Endothelial cell (in vitro differentiated cells): ENCODE measurements at regions not wholly inside any gene's neighbourhood (a gene's known extent, or its start where the extent isn't known, plus 50 kb on each side); places are given as distances from the start of the nearest gene placed in this dataset.
A peak's percentile ranks its signal among the peaks of the same experiment; 100 is the strongest.
"Not testable (repeated sequence)": the region's sequence is repeated elsewhere in the genome, so short reads cannot be mapped to it uniquely, and the experiment has no call there.

Experiments used
- DNase-seq: peaks from one replicate; pipeline ENCODE4 v3.0.0; 2021; ENCODE audit warnings: low spot score
- H3K27ac Mint-ChIP-seq: one replicate; pipeline ENCODE4 v1.8.0; 2021; ENCODE audit warnings: mixed read lengths, inconsistent platforms; ENCODE audit not compliant: unreplicated experiment
- H3K27me3 Mint-ChIP-seq: one replicate; pipeline ENCODE4 v1.8.0; 2021; ENCODE audit warnings: mild to moderate bottlenecking, moderate library complexity, mixed read lengths, inconsistent platforms; ENCODE audit not compliant: unreplicated experiment
- H3K36me3 Mint-ChIP-seq: one replicate; pipeline ENCODE4 v1.8.0; 2021; ENCODE audit warnings: mild to moderate bottlenecking, low read depth, mixed read lengths, inconsistent platforms; ENCODE audit not compliant: unreplicated experiment
- H3K4me1 Mint-ChIP-seq: one replicate; pipeline ENCODE4 v1.8.0; 2021; ENCODE audit warnings: mild to moderate bottlenecking, mixed read lengths, inconsistent platforms; ENCODE audit not compliant: unreplicated experiment
- H3K4me3 Mint-ChIP-seq: one replicate; pipeline ENCODE4 v1.8.0; 2021; ENCODE audit warnings: mild to moderate bottlenecking, mixed read lengths, inconsistent platforms; ENCODE audit not compliant: unreplicated experiment
- H3K9me3 Mint-ChIP-seq: one replicate; pipeline ENCODE4 v1.8.0; 2021; ENCODE audit warnings: mixed read lengths, inconsistent platforms; ENCODE audit not compliant: unreplicated experiment
- TF ChIP-seq, protein P1 (sequence below): fragments of 200-600 bp; sonication (generic); IDR thresholded peaks from one replicate; pipeline ENCODE4 v1.5.0; 2021; ENCODE audit warnings: antibody characterized with exemption; ENCODE audit not compliant: unreplicated experiment

- DNase-seq = no peak
- no peak overlapping the region for H3K27ac Mint-ChIP-seq
- peaks cover 1% of the 10 kb centered on the region for H3K27me3 Mint-ChIP-seq
- H3K4me1 Mint-ChIP-seq = peaks cover 18% of the 10 kb centered on the region
- H3K4me3 Mint-ChIP-seq = no peak overlapping the region
- H3K9me3 Mint-ChIP-seq = no peaks in the 10 kb centered on the region
- H3K36me3 Mint-ChIP-seq = no peaks in the 10 kb centered on the region
- TF ChIP-seq, protein P1, sequence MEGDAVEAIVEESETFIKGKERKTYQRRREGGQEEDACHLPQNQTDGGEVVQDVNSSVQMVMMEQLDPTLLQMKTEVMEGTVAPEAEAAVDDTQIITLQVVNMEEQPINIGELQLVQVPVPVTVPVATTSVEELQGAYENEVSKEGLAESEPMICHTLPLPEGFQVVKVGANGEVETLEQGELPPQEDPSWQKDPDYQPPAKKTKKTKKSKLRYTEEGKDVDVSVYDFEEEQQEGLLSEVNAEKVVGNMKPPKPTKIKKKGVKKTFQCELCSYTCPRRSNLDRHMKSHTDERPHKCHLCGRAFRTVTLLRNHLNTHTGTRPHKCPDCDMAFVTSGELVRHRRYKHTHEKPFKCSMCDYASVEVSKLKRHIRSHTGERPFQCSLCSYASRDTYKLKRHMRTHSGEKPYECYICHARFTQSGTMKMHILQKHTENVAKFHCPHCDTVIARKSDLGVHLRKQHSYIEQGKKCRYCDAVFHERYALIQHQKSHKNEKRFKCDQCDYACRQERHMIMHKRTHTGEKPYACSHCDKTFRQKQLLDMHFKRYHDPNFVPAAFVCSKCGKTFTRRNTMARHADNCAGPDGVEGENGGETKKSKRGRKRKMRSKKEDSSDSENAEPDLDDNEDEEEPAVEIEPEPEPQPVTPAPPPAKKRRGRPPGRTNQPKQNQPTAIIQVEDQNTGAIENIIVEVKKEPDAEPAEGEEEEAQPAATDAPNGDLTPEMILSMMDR = no peak
Measured at GRCh38 chr18:46224181-46224775, 120.1 kb downstream of the HAUS1 start.

DNA sequence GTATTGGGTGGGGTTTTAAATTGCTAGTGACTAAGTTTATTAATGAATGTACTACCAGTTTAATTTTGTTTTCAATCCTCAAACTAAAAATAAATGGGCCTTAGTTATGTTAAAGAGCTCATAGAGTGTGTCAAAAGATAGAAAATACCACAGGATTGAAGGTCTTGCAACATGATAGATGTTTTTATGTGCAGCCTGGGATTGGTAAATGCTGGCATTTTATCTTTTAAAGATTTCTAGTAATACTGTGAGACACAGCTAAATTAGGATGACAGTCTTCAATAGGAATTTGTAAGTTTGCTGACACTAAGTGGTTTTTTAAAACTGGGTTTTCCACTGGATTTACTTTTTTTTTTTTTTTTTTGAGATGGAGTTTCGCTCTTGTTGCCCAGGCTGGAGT, 122.3 kb downstream of the HAUS1 start:
- TF ChIP-seq, protein P1 = no peak
- Mint-ChIP-seq H3K27me3 (peaks cover 3% of the 10 kb centered on the region), H3K36me3 (no peaks in the 10 kb centered on the region), H3K4me3 (no peak overlapping the region), H3K27ac (no peak overlapping the region), H3K9me3 (no peaks in the 10 kb centered on the region), H3K4me1 (peaks cover 18% of the 10 kb centered on the region)
- DNase-seq = no peak

DNA sequence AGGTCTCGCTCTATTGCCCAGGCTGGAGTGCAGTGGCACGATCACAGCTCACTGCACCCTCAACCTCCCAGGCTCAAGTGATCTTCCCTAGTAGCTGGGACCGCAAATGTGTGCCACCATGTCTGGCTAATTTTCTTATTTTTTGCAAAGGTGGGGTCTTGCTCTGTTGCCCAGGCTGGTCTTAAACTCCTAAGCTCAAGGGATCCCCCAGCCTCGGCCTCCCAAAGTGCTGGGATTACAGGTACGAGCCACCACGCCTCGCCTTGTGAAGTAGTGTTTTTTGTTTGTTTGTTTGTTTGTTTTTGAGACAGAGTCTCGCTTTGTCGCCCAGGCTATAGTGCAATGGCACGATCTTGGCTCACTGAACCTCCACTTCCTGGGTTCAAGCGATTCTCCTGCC, 125.5 kb downstream of the HAUS1 start:
- H3K36me3 Mint-ChIP-seq, H3K4me3 Mint-ChIP-seq, H3K4me1 Mint-ChIP-seq, H3K27me3 Mint-ChIP-seq, DNase-seq, H3K27ac Mint-ChIP-seq, H3K9me3 Mint-ChIP-seq: not testable (repeated sequence)

- TF ChIP-seq, protein P1 = no peak
- Mint-ChIP-seq H3K9me3 (no peaks in the 10 kb centered on the region), H3K27me3 (no peaks in the 10 kb centered on the region), H3K36me3 (no peaks in the 10 kb centered on the region), H3K4me3 (no peak overlapping the region), H3K27ac (no peak overlapping the region), H3K4me1 (peaks cover 13% of the 10 kb centered on the region)
- no peak for DNase-seq
Measured at GRCh38 chr18:46236156-46236555, 132.0 kb downstream of the HAUS1 start.

DNA sequence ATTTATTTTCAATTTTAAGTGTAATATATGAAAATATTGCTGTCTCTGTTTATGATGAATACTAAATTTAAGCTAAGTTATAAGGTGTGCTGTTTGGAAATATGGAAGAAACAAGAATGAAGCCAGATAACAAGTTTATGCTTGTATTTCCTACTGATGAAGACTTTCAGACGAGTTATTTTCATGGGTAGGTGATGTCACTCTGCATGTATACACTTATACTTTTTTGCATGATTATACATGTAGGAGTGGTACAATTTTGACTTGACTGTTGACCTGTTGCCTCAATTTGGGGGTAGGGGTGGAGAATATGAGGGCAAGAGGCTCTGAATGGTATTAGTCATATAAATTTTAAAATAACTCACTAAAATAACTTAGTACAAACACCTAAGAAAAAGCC, 133.7 kb downstream of the HAUS1 start:
- no peaks in the 10 kb centered on the region for H3K27me3 Mint-ChIP-seq
- DNase-seq = no peak
- TF ChIP-seq, protein P1 = no peak
- H3K9me3 Mint-ChIP-seq = no peaks in the 10 kb centered on the region
- H3K36me3 Mint-ChIP-seq = no peaks in the 10 kb centered on the region
- H3K4me3 Mint-ChIP-seq = no peak overlapping the region
- H3K4me1 Mint-ChIP-seq = peaks cover 13% of the 10 kb centered on the region
- H3K27ac Mint-ChIP-seq = peak overlapping the region; percentile 19
